DOHH2 (cell line): ENCODE measurements at regions not wholly inside any gene's neighbourhood (a gene's known extent, or its start where the extent isn't known, plus 50 kb on each side); places are given as distances from the start of the nearest gene placed in this dataset.

ENCODE experiments used
- EZH2phosphoT487 ChIP-seq: fragments of 200-600 bp; sonication (generic); IDR thresholded peaks from 2 replicates; pipeline ENCODE4 v1.6.1; 2017; ENCODE audit warnings: borderline replicate concordance, mild to moderate bottlenecking, antibody characterized with exemption, low read length, moderate library complexity, mixed read lengths
- TF ChIP-seq, protein P1 (sequence below): fragments of 200-600 bp; sonication (generic); IDR thresholded peaks from one replicate; pipeline ENCODE4 v1.5.1; 2014; ENCODE audit warnings: antibody characterized with exemption, mild to moderate bottlenecking, low read depth, low read length; ENCODE audit not compliant: poor library complexity, severe bottlenecking

DNA sequence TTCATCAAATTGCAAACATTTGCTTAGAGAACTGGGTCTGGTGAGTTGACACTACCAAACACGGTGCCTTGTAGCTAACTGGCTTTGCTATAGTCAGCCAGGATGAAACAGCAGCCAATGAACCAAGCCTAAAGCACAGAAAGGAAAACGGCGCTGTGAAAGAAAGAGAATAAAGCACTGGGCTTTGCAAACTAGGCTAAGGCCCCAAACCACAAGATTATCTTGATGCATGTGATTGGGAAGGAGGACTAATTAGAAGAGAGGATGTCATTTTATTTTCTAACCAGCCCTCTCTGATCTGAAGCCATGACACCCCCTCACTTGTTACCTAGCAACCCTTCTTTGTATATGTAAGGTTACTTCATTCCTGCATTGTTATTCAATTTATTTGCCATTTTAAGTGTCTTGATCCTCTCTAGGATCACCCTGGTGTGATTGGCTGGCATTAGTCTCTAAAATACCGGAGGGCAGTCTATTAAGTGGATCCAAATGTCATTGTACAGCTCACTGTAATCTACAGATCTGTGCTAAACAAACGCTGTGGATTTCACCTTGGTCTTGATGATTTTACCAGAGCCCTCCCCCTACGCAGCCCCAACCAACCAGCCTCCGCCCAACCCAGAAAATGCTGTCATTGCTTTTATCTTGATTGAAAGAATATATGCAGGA lies 395.4 kb upstream of the ACVR2A start:
- TF ChIP-seq, protein P1, sequence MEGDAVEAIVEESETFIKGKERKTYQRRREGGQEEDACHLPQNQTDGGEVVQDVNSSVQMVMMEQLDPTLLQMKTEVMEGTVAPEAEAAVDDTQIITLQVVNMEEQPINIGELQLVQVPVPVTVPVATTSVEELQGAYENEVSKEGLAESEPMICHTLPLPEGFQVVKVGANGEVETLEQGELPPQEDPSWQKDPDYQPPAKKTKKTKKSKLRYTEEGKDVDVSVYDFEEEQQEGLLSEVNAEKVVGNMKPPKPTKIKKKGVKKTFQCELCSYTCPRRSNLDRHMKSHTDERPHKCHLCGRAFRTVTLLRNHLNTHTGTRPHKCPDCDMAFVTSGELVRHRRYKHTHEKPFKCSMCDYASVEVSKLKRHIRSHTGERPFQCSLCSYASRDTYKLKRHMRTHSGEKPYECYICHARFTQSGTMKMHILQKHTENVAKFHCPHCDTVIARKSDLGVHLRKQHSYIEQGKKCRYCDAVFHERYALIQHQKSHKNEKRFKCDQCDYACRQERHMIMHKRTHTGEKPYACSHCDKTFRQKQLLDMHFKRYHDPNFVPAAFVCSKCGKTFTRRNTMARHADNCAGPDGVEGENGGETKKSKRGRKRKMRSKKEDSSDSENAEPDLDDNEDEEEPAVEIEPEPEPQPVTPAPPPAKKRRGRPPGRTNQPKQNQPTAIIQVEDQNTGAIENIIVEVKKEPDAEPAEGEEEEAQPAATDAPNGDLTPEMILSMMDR: no peak
- no peak for TF ChIP-seq EZH2phosphoT487
